Superior temporal gyrus (tissue), 1 donor: ENCODE measurements at regions not wholly inside any gene's neighbourhood (a gene's known extent, or its start where the extent isn't known, plus 50 kb on each side); places are given as distances from the start of the nearest gene placed in this dataset.

Experiments used
- DNase-seq: peaks from one replicate; pipeline ENCODE4 v3.0.0-alpha.2; 2016; ENCODE audit errors: extremely low spot score

GRCh38 chr2:220614064-220614463 lies 958.0 kb downstream of the EPHA4 start:
- no peak for DNase-seq

- no peak for DNase-seq
These were observed 952.4 kb downstream of the EPHA4 start for GRCh38 chr2:220619525-220620220.

- DNase-seq, result no peak
These were observed 945.5 kb downstream of the EPHA4 start for GRCh38 chr2:220626603-220627002.

GRCh38 chr2:220628252-220628651 lies 943.9 kb downstream of the EPHA4 start:
- DNase-seq, result no peak

- DNase-seq, result no peak
These were observed 931.0 kb downstream of the EPHA4 start for GRCh38 chr2:220641137-220641536.

- DNase-seq, result no peak
These were observed 925.7 kb downstream of the EPHA4 start for GRCh38 chr2:220646424-220646823.

GRCh38 chr2:220648628-220649027 lies 923.5 kb downstream of the EPHA4 start:
- no peak for DNase-seq

- DNase-seq, result no peak
These were observed 918.3 kb downstream of the EPHA4 start for GRCh38 chr2:220653776-220654175.

GRCh38 chr2:220654322-220654721 lies 917.8 kb downstream of the EPHA4 start:
- no peak for DNase-seq

GRCh38 chr2:220660277-220661145 lies 911.6 kb downstream of the EPHA4 start:
- DNase-seq, result no peak

- no peak for DNase-seq
These were observed 909.7 kb downstream of the EPHA4 start for GRCh38 chr2:220662431-220662830.

GRCh38 chr2:220663065-220663464 lies 909.0 kb downstream of the EPHA4 start:
- no peak for DNase-seq

- no peak for DNase-seq
These were observed 907.6 kb downstream of the EPHA4 start for GRCh38 chr2:220664272-220665107.

- DNase-seq, result no peak
These were observed 907.0 kb downstream of the EPHA4 start for GRCh38 chr2:220665108-220665471.

- no peak for DNase-seq
These were observed 902.8 kb downstream of the EPHA4 start for GRCh38 chr2:220669324-220669723.

- no peak for DNase-seq
These were observed 901.6 kb downstream of the EPHA4 start for GRCh38 chr2:220670511-220670910.

GRCh38 chr2:220673151-220673874 lies 898.8 kb downstream of the EPHA4 start:
- no peak for DNase-seq

GRCh38 chr2:220674033-220674432 lies 898.1 kb downstream of the EPHA4 start:
- no peak for DNase-seq

GRCh38 chr2:220676695-220677094 lies 895.4 kb downstream of the EPHA4 start:
- no peak for DNase-seq

- no peak for DNase-seq
These were observed 893.2 kb downstream of the EPHA4 start for GRCh38 chr2:220678943-220679342.

GRCh38 chr2:220682616-220683015 lies 889.5 kb downstream of the EPHA4 start:
- DNase-seq, result no peak

GRCh38 chr2:220684099-220684498 lies 888.0 kb downstream of the EPHA4 start:
- DNase-seq, result no peak
